H9 (cell line): ENCODE measurements at regions not wholly inside any gene's neighbourhood (a gene's known extent, or its start where the extent isn't known, plus 50 kb on each side); places are given as distances from the start of the nearest gene placed in this dataset.

Experiments
- DNase-seq: peaks from one replicate; pipeline ENCODE4 v3.0.0-alpha.2; 2017
- H2AFZ ChIP-seq: one replicate; pipeline ENCODE4 v1.6.1; 2013; ENCODE audit warnings: mild to moderate bottlenecking, low read length, control low read depth, moderate library complexity
- H2AK5ac ChIP-seq: 2 replicates; pipeline ENCODE4 v1.6.1; 2013; ENCODE audit warnings: low read length, control low read depth, mixed read lengths; ENCODE audit not compliant: insufficient read length
- H2BK120ac ChIP-seq: one replicate; pipeline ENCODE4 v1.6.1; 2013; ENCODE audit warnings: low read depth, mild to moderate bottlenecking, low read length, control low read depth, inconsistent platforms; ENCODE audit not compliant: poor library complexity, severe bottlenecking
- H2BK12ac ChIP-seq: 2 replicates; pipeline ENCODE4 v1.6.1; 2013; ENCODE audit warnings: low read length, control low read depth, mixed read lengths, low read depth; ENCODE audit not compliant: insufficient read length
- H2BK15ac ChIP-seq: 2 replicates; pipeline ENCODE4 v1.6.1; 2013; ENCODE audit warnings: low read depth, low read length, control low read depth
- H2BK20ac ChIP-seq: one replicate; pipeline ENCODE4 v1.6.1; 2013; ENCODE audit warnings: low read depth, mild to moderate bottlenecking, low read length, control low read depth, inconsistent platforms; ENCODE audit not compliant: poor library complexity, severe bottlenecking
- H2BK5ac ChIP-seq: 2 replicates; pipeline ENCODE4 v1.6.1; 2013; ENCODE audit warnings: low read length, control low read depth, mixed read lengths; ENCODE audit not compliant: insufficient read length
- H3K14ac ChIP-seq: 2 replicates; pipeline ENCODE4 v1.6.1; 2013; ENCODE audit warnings: low read length, control low read depth; ENCODE audit not compliant: insufficient read depth
- H3K18ac ChIP-seq: 2 replicates; pipeline ENCODE4 v1.6.1; 2013; ENCODE audit warnings: low read depth, mild to moderate bottlenecking, mixed read lengths, low read length, control low read depth; ENCODE audit not compliant: insufficient read length
- H3K23ac ChIP-seq: 2 replicates; pipeline ENCODE4 v1.6.1; 2013; ENCODE audit warnings: low read length, control low read depth, mixed read lengths, low read depth; ENCODE audit not compliant: insufficient read length
- H3K23me2 ChIP-seq: 2 replicates; pipeline ENCODE4 v1.6.1; 2013; ENCODE audit warnings: low read depth, mild to moderate bottlenecking, mixed read lengths, low read length, control low read depth; ENCODE audit not compliant: insufficient read length, poor library complexity, severe bottlenecking
- H3K27ac ChIP-seq: 2 replicates; pipeline ENCODE4 v1.5.1; 2013; ENCODE audit warnings: low read length, control low read depth, mixed read lengths, low read depth; ENCODE audit not compliant: insufficient read length
- H3K27me3 ChIP-seq: 2 replicates; pipeline ENCODE4 v1.6.1; 2013; ENCODE audit warnings: low read length, control low read depth, inconsistent platforms; ENCODE audit not compliant: insufficient read depth
- H3K4ac ChIP-seq: 2 replicates; pipeline ENCODE4 v1.6.1; 2013; ENCODE audit warnings: low read depth, mild to moderate bottlenecking, control low read depth, inconsistent platforms, low read length, moderate library complexity
- H3K4me1 ChIP-seq: 2 replicates; pipeline ENCODE4 v1.6.1; 2013; ENCODE audit warnings: low read length, control low read depth, inconsistent platforms; ENCODE audit not compliant: insufficient read depth
- H3K4me2 ChIP-seq: 2 replicates; pipeline ENCODE4 v1.6.1; 2013; ENCODE audit warnings: low read length, control low read depth, mixed read lengths; ENCODE audit not compliant: insufficient read length, insufficient read depth
- H3K56ac ChIP-seq: 2 replicates; pipeline ENCODE4 v1.6.1; 2013; ENCODE audit warnings: low read depth, mild to moderate bottlenecking, mixed read lengths, low read length, control low read depth; ENCODE audit not compliant: insufficient read length
- H3K79me1 ChIP-seq: 2 replicates; pipeline ENCODE4 v1.6.1; 2013; ENCODE audit warnings: low read depth, mild to moderate bottlenecking, moderate library complexity, low read length, control low read depth, inconsistent platforms; ENCODE audit not compliant: insufficient read depth, poor library complexity, severe bottlenecking
- H3K79me2 ChIP-seq: 2 replicates; pipeline ENCODE4 v1.6.1; 2013; ENCODE audit warnings: low read length, control low read depth, inconsistent platforms; ENCODE audit not compliant: insufficient read depth
- H3K9ac ChIP-seq: 2 replicates; pipeline ENCODE4 v1.6.1; 2013; ENCODE audit warnings: low read length, control low read depth, mixed read lengths; ENCODE audit not compliant: insufficient read length; ENCODE audit errors: extremely low read depth
- H3K9me3 ChIP-seq: one replicate; pipeline ENCODE4 v1.6.1; 2013; ENCODE audit warnings: low read depth, low read length, inconsistent platforms; ENCODE audit not compliant: control insufficient read depth
- H3T11ph ChIP-seq: one replicate; pipeline ENCODE4 v1.6.1; 2013; ENCODE audit warnings: mild to moderate bottlenecking, low read length, control low read depth, inconsistent platforms
- H4K20me1 ChIP-seq: one replicate; pipeline ENCODE4 v1.6.1; 2013; ENCODE audit not compliant: control insufficient read depth, insufficient read length, insufficient read depth
- H4K5ac ChIP-seq: 2 replicates; pipeline ENCODE4 v1.6.1; 2013; ENCODE audit warnings: low read depth, mild to moderate bottlenecking, mixed read lengths, low read length, control low read depth; ENCODE audit not compliant: insufficient read length
- H4K8ac ChIP-seq: replicated peaks from 2 replicates; pipeline ENCODE4 v1.6.1; 2013; ENCODE audit warnings: low read length, control low read depth, mixed read lengths, low read depth; ENCODE audit not compliant: insufficient read length
- H4K91ac ChIP-seq: 2 replicates; pipeline ENCODE4 v1.6.1; 2013; ENCODE audit warnings: low read depth, mild to moderate bottlenecking, moderate library complexity, mixed read lengths, low read length, control low read depth; ENCODE audit not compliant: insufficient read length
- H3K27ac Mint-ChIP-seq, 3 experiments: 2 replicates in 2 of 3; 3 replicates in 1 of 3; pipeline ENCODE4 v1.8.0; 2020 to 2021; ENCODE audit warnings: mixed read lengths in 3 of 3, mild to moderate bottlenecking in 1 of 3, moderate library complexity in 1 of 3
- H3K27me3 Mint-ChIP-seq: 2 replicates; pipeline ENCODE4 v1.8.0; 2021; ENCODE audit warnings: low read depth, mild to moderate bottlenecking, moderate library complexity, mixed read lengths
- H3K36me3 Mint-ChIP-seq, 3 experiments: 2 replicates in 2 of 3; 3 replicates in 1 of 3; pipeline ENCODE4 v1.8.0; 2020 to 2021; ENCODE audit warnings: low read depth in 3 of 3, mixed read lengths in 3 of 3; ENCODE audit not compliant: insufficient read depth in 1 of 3
- H3K4me1 Mint-ChIP-seq, 2 experiments: 2 replicates each; pipeline ENCODE4 v1.8.0; 2020; ENCODE audit warnings: mixed read lengths in 2 of 2
- H3K4me3 Mint-ChIP-seq, 2 experiments: 2 replicates in 1 of 2; 3 replicates in 1 of 2; pipeline ENCODE4 v1.8.0; 2020 to 2021; ENCODE audit warnings: mild to moderate bottlenecking in 2 of 2, mixed read lengths in 2 of 2, moderate library complexity in 1 of 2
- H3K9me3 Mint-ChIP-seq, 2 experiments: 2 replicates in 1 of 2; 3 replicates in 1 of 2; pipeline ENCODE4 v1.8.0; 2020; ENCODE audit warnings: mild to moderate bottlenecking in 2 of 2, mixed read lengths in 2 of 2, moderate library complexity in 1 of 2
- CTCF ChIP-seq: fragments of 200-600 bp; sonication (generic); conservative IDR thresholded peaks from 3 replicates; pipeline ENCODE4 v1.8.0; 2021; ENCODE audit warnings: antibody characterized with exemption, mild to moderate bottlenecking
- WGBS: extraction: QIAGEN DNeasy Blood & Tissue Kit; methylation state at CpG from one replicate; pipeline ENCODE4 v1.1.7; 2013; ENCODE audit warnings: missing lambda C conversion rate, low lambda C conversion rate, mixed read lengths; ENCODE audit not compliant: insufficient read length; ENCODE audit errors: extremely low coverage; 5-methylcytosine and 5-hydroxymethylcytosine counted together

- H3K9me3 Mint-ChIP-seq = no peaks in the 10 kb centered on the region
- Histone ChIP-seq H3K4ac (no peak overlapping the region), H2BK12ac (no peak overlapping the region), H3K27ac (no peak overlapping the region), H3K79me1 (no peaks in the 10 kb centered on the region), H4K5ac (no peak overlapping the region), H3K14ac (no peak overlapping the region), H2AFZ (no peak overlapping the region), H3T11ph (no peak overlapping the region), H3K4me2 (no peak overlapping the region), H4K20me1 (no peaks in the 10 kb centered on the region), H3K79me2 (no peaks in the 10 kb centered on the region), H2AK5ac (no peak overlapping the region), H2BK15ac (no peak overlapping the region), H3K4me1 (no peaks in the 10 kb centered on the region), H3K27me3 (no peaks in the 10 kb centered on the region), H2BK5ac (no peak overlapping the region), H4K8ac (no peak overlapping the region), H2BK120ac (no peak overlapping the region), H3K9me3 (no peaks in the 10 kb centered on the region), H3K18ac (no peak overlapping the region), H3K23me2 (no peaks in the 10 kb centered on the region), H3K56ac (no peak overlapping the region), H3K9ac (no peak overlapping the region), H4K91ac (no peak overlapping the region), H3K23ac (no peak overlapping the region), H2BK20ac (no peak overlapping the region)
- H3K4me3 Mint-ChIP-seq = no peak overlapping the region
- H3K27ac Mint-ChIP-seq = no peak overlapping the region
- peaks cover 2% of the 10 kb centered on the region; the same call in 1 of the 2 replicates for H3K27me3 Mint-ChIP-seq
- no CpG with 5 or more reads among the region's 9 CpGs for WGBS
- H3K4me1 Mint-ChIP-seq = peaks cover 0 to 5% of the 10 kb centered on the region in 2 experiments; a peak in 3 of 4 replicates
- no peak for TF ChIP-seq CTCF
- DNase-seq = peak; percentile 22
- H3K36me3 Mint-ChIP-seq = no peaks in the 10 kb centered on the region
Measured at GRCh38 chr1:29852248-29852647, 615.9 kb downstream of the PTPRU start.
